HG03175 (cell line): ENCODE measurements at regions not wholly inside any gene's neighbourhood (a gene's known extent, or its start where the extent isn't known, plus 50 kb on each side); places are given as distances from the start of the nearest gene placed in this dataset.
A peak's percentile ranks its signal among the peaks of the same experiment; 100 is the strongest.

Experiments
- ATAC-seq: cut with Tn5 transposase; IDR thresholded peaks from one replicate; pipeline ENCODE4 v1.9.1; 2021; ENCODE audit warnings: mild to moderate bottlenecking, moderate library complexity; ENCODE audit not compliant: unreplicated experiment

GRCh38 chr14:58780185-58780584, 142.4 kb downstream of the DACT1 start:
- no peak for ATAC-seq

- no peak for ATAC-seq
These were observed 142.8 kb downstream of the DACT1 start for GRCh38 chr14:58780605-58781004.

- ATAC-seq, result no peak
These were observed 144.2 kb downstream of the DACT1 start for GRCh38 chr14:58782011-58782410.

- no peak for ATAC-seq
These were observed 146.2 kb downstream of the DACT1 start for GRCh38 chr14:58783792-58784511.

- no peak for ATAC-seq
These were observed 147.2 kb downstream of the DACT1 start for GRCh38 chr14:58784931-58785330.

DNA sequence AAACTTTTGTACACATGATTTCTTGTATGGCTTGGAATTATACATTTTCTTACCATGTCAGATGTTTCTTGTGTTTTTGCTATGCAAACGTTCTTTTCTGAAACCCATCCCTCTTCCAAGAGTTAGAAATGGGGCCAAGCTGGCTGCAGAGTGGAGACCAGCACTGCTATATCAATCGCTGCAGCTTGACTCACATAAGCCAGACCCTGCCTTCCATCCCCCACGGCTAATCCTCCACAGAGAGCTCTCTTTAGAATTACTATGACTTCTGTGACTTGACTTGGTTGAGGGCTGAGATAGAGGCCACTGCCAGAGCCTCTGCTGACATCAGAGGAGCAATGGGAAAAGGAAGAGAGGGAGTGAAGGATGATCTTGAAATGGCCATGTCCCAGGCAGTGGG, 147.9 kb downstream of the DACT1 start:
- no peak for ATAC-seq

- no peak for ATAC-seq
These were observed 149.8 kb downstream of the DACT1 start for GRCh38 chr14:58787592-58787991.

DNA sequence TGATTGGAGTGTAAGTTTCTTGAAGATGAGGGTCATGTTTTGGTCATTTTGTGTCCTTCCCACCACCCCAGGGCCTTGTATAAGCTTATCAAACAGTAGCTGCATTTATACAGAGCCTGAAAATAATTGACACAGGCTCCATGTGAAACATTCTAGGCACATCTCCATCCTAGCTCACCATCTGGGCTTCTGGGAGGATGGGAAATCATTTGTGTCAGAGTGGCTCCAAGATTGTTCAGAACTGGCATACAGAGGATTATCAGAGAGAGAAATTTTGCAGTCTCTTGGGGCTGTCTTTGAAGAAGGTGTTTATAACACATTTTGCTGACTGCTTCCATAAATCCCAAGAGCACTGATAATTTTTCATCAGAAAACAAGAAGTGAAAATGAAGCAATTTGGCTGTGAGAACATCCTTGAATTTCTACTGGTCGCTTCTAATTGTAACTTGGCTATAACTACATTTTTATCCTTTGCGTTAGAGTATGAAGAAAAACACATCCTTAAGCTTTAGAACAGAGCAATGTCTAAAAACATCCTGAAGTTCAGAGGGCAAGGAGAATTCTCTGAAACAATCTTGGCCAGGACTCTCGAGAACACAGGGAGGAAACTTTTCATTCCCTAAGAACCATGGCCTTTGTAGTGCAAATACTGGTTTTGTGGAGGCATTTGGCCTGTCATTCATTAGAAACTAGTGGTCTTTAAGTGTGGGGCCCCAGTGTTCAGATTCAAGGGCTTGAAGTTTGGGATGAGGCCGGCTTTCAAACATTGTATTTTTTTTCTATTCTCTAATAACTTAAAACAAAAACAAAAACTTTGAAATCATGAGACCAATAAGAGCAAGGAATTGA, 151.1 kb downstream of the DACT1 start:
- no peak for ATAC-seq

- ATAC-seq, result no peak
These were observed 152.0 kb downstream of the DACT1 start for GRCh38 chr14:58789736-58790135.

DNA sequence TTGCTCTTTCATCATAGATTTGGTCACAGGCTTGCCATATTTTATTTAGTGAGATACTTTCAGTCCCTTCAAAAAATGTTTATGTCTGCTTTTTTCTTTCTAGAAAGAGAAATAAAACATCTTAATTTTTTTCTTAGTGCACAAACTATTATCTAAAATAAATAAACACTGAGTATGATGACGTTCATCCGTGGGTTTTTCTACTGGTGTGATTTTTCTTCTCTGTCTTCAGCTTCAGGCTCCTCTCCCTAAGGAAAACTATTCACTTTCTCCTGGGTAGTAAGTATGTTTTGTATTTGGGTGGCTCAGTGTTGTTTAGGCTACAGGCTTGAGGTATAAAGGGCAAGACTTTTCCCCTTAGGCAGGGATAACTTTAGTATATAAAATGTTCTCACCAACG, 154.7 kb downstream of the DACT1 start:
- no peak for ATAC-seq

DNA sequence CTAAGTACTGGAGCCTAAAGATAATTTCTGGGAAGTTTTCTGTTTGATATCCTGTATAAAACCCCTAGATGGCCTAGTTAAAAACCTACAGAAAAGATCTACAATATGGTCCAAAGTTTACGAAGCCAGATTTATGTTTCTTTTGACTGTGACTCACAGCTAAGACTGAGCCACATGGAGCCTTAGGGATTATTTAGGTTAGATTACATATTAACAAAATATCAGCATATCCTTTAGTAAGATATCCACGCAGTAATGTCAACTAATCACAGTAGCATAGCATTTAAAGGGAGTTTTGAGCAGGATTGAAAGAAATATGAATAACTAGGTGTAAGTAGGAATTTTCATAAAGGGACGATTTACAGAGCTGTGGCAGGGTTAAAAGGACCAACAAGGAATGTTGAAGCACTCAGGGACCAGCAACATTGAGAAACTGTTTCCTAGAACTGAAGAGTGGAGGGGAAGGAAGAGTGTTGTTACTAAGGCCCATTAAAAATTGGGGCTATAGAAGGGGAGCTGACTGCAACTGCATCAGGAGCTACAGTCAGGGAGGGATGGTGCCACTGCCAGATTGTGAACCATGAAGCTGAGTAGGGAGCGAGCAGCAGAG, 155.5 kb downstream of the DACT1 start:
- no peak for ATAC-seq

- ATAC-seq, result no peak
These were observed 157.4 kb downstream of the DACT1 start for GRCh38 chr14:58794993-58795762.

- ATAC-seq, result peak; percentile 29
These were observed 158.7 kb downstream of the DACT1 start for GRCh38 chr14:58796242-58797009.

DNA sequence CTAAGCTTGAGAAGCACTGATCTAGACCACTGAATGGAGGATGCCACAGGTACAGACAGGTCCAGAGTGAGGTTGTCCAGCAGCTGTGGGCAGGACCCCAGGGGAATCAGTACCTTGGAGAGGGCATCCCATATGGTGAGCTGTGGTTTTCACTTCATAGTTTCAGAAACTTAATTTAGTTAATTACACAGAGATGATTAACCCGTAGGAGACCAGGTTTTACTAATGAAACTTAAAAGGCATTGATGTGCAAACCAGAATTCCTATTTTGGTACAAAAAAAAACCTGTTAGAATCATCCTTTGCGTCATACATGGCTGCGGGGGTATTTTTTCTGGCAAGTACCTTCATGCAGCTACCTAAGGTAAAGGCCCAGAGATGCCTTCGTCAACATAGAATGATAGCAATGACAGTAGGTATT, 159.3 kb downstream of the DACT1 start:
- ATAC-seq, result peak; percentile 91

GRCh38 chr14:58798173-58798572, 160.4 kb downstream of the DACT1 start:
- no peak for ATAC-seq

- no peak for ATAC-seq
These were observed 163.3 kb downstream of the DACT1 start for GRCh38 chr14:58801086-58801485.

- no peak for ATAC-seq
These were observed 167.3 kb downstream of the DACT1 start for GRCh38 chr14:58805057-58805456.

DNA sequence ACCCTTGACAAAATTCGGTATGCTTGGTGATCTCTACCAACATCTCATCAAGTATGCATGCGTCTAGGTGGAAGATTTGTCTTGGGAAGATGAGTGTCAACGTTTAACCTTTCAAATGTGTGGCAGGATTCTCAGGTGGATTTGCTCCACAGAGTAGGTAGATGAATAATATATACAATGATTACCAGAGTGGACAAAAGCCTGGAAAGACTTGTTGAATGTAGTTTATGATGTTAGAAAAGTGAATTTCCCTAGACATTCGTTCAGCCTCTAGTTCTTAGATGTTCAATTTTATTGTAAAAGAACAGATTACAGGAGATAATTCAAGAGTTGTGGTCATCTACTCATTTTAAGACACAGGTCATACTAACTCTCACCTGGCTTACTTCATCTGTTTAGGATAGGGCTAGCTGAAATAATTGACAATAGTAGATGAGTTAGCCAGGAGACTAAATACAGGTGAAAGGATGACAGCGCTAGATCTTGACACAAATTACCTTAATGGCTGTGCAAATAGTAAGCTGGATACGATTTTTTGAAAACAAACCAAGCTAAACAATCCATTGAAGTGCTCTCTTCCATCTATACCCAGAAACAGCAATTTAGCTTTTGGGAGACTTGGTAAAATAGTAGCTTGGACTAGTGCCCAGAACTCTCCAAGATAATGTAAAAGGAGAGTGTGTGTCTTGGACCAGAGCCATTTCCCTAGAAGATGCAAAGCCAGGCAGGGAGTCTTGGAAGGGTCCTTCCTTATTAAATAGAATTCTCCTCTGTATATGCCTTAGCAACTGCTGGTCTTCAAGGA, 168.0 kb downstream of the DACT1 start:
- no peak for ATAC-seq

DNA sequence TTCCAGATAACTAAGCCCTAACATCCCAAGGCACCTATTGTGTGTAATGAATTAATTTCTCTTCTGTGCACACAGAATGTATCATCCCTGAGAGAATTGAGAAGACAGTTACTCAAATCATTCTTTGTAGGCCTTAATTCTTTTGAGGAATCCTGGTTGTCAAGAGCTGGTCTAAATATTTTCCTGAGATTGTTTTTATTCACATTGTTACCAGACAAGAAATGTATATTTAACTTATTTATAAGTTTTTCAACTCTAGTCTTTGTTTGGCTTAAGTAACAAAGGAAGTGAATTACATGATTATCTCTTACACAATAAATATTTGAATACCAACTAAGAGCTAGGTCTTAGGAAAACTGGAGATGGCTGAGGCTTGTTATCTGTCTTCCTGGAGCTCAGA, 169.4 kb downstream of the DACT1 start:
- ATAC-seq, result no peak

GRCh38 chr14:58808828-58809227, 171.1 kb downstream of the DACT1 start:
- no peak for ATAC-seq
